Right lobe of liver (tissue), 4 donors: ENCODE measurements at regions not wholly inside any gene's neighbourhood (a gene's known extent, or its start where the extent isn't known, plus 50 kb on each side); places are given as distances from the start of the nearest gene placed in this dataset.

Experiments
- POLR2A ChIP-seq: fragments of 450-650 bp; IDR thresholded peaks from one replicate; pipeline ENCODE4 v1.6.1; 2017; ENCODE audit warnings: antibody characterized with exemption, mild to moderate bottlenecking
- TF ChIP-seq, protein P1 (sequence below), 4 donors: fragments of 200-600 bp in 3 of 4; fragments of 450-650 bp in 1 of 4; IDR thresholded peaks; one replicate each; pipeline versions ENCODE4 v1.5.1 to v1.8.0; 2016 to 2022; ENCODE audit warnings: antibody characterized with exemption in 4 of 4, mild to moderate bottlenecking in 2 of 4
- donor health status: DM: no; HTN: no; CAD: no.
- donor health status: DM: no; HTN: no; CAD: no.
- donor health status: DM: no; HTN: yes; CAD: no.

- TF ChIP-seq, protein P1, sequence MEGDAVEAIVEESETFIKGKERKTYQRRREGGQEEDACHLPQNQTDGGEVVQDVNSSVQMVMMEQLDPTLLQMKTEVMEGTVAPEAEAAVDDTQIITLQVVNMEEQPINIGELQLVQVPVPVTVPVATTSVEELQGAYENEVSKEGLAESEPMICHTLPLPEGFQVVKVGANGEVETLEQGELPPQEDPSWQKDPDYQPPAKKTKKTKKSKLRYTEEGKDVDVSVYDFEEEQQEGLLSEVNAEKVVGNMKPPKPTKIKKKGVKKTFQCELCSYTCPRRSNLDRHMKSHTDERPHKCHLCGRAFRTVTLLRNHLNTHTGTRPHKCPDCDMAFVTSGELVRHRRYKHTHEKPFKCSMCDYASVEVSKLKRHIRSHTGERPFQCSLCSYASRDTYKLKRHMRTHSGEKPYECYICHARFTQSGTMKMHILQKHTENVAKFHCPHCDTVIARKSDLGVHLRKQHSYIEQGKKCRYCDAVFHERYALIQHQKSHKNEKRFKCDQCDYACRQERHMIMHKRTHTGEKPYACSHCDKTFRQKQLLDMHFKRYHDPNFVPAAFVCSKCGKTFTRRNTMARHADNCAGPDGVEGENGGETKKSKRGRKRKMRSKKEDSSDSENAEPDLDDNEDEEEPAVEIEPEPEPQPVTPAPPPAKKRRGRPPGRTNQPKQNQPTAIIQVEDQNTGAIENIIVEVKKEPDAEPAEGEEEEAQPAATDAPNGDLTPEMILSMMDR (IDR thresholded peaks at IDR 0.05): no peak
- no peak for TF ChIP-seq POLR2A
Measured at GRCh38 chr7:156069891-156070290, 257.6 kb upstream of the SHH start.
